Mesenchymal stem cell (in vitro differentiated cells and primary cell): ENCODE measurements at regions not wholly inside any gene's neighbourhood (a gene's known extent, or its start where the extent isn't known, plus 50 kb on each side); places are given as distances from the start of the nearest gene placed in this dataset.

ENCODE experiments used
- DNase-seq: peaks from one replicate; pipeline ENCODE4 v3.0.0-alpha.2; 2013
- H2AFZ ChIP-seq: one replicate; pipeline ENCODE4 v1.6.1; 2013; ENCODE audit warnings: low read depth, mild to moderate bottlenecking, control low read depth, inconsistent platforms, low read length, moderate library complexity
- H2AK5ac ChIP-seq: 2 replicates; pipeline ENCODE4 v1.6.1; 2013; ENCODE audit warnings: low read length, moderate library complexity, mild to moderate bottlenecking, inconsistent platforms; ENCODE audit not compliant: severe bottlenecking
- H2BK120ac ChIP-seq: one replicate; pipeline ENCODE4 v1.6.1; 2013; ENCODE audit warnings: low read depth, mild to moderate bottlenecking, inconsistent platforms, low read length, moderate library complexity
- H2BK12ac ChIP-seq, 2 experiments: one replicate each; pipeline ENCODE4 v1.6.1; 2013; ENCODE audit warnings: inconsistent platforms in 2 of 2, low read length in 2 of 2, mild to moderate bottlenecking in 2 of 2, moderate library complexity in 2 of 2, control low read depth in 1 of 2
- H2BK15ac ChIP-seq: one replicate; pipeline ENCODE4 v1.6.1; 2013; ENCODE audit warnings: mild to moderate bottlenecking, low read depth, inconsistent platforms; ENCODE audit not compliant: poor library complexity, severe bottlenecking
- H2BK5ac ChIP-seq: 2 replicates; pipeline ENCODE4 v1.6.1; 2013; ENCODE audit warnings: low read depth, mild to moderate bottlenecking, low read length, control low read depth, inconsistent platforms; ENCODE audit not compliant: poor library complexity, severe bottlenecking
- H3K14ac ChIP-seq, 2 experiments: one replicate each; pipeline ENCODE4 v1.6.1; 2013; ENCODE audit warnings: inconsistent platforms in 2 of 2, low read length in 2 of 2, control low read depth in 1 of 2, mild to moderate bottlenecking in 1 of 2, moderate library complexity in 1 of 2
- H3K18ac ChIP-seq, 2 experiments: one replicate each; pipeline ENCODE4 v1.6.1; 2013; ENCODE audit warnings: inconsistent platforms in 2 of 2, low read length in 2 of 2, control low read depth in 1 of 2, low read depth in 1 of 2, mild to moderate bottlenecking in 1 of 2
- H3K23ac ChIP-seq, 2 experiments: one replicate each; pipeline ENCODE4 v1.6.1; 2013; ENCODE audit warnings: inconsistent platforms in 2 of 2, low read length in 2 of 2, mild to moderate bottlenecking in 2 of 2, moderate library complexity in 2 of 2, control low read depth in 1 of 2
- H3K27ac ChIP-seq: 2 replicates; pipeline ENCODE4 v1.5.1; 2013; ENCODE audit warnings: mild to moderate bottlenecking, moderate library complexity, low read length, control low read depth, inconsistent platforms; ENCODE audit not compliant: poor library complexity, severe bottlenecking
- H3K27me3 ChIP-seq, 2 experiments: 2 replicates each; pipeline versions ENCODE4 v1.6.1 to v1.7.0; 2013; ENCODE audit warnings: low read length in 2 of 2, mild to moderate bottlenecking in 2 of 2, moderate library complexity in 2 of 2, control low read depth in 1 of 2, inconsistent platforms in 1 of 2; ENCODE audit not compliant: control insufficient read depth in 1 of 2, insufficient read depth in 1 of 2
- H3K36me3 ChIP-seq, 2 experiments: 2 replicates each; pipeline versions ENCODE4 v1.6.1 to v1.7.0; 2013; ENCODE audit warnings: low read length in 2 of 2, control low read depth in 1 of 2, inconsistent platforms in 1 of 2, low read depth in 1 of 2, mild to moderate bottlenecking in 1 of 2; ENCODE audit not compliant: insufficient read depth in 2 of 2, control insufficient read depth in 1 of 2
- H3K4ac ChIP-seq, 2 experiments: one replicate each; pipeline ENCODE4 v1.6.1; 2013; ENCODE audit warnings: inconsistent platforms in 2 of 2, low read length in 2 of 2, mild to moderate bottlenecking in 2 of 2, moderate library complexity in 2 of 2, control low read depth in 1 of 2, low read depth in 1 of 2
- H3K4me1 ChIP-seq: 2 replicates; pipeline ENCODE4 v1.6.1; 2013; ENCODE audit warnings: low read depth, low read length, control low read depth; ENCODE audit not compliant: control insufficient read depth, insufficient read depth
- H3K4me2 ChIP-seq: 2 replicates; pipeline ENCODE4 v1.6.1; 2013; ENCODE audit warnings: low read length, mild to moderate bottlenecking, inconsistent platforms; ENCODE audit not compliant: poor library complexity, severe bottlenecking
- H3K4me3 ChIP-seq, 2 experiments: 2 replicates each; pipeline versions ENCODE4 v1.5.1 to v1.7.0; 2013; ENCODE audit warnings: low read length in 2 of 2, mild to moderate bottlenecking in 2 of 2, control low read depth in 1 of 2, low read depth in 1 of 2; ENCODE audit not compliant: insufficient read depth in 1 of 2
- H3K79me1 ChIP-seq: replicated peaks from 2 replicates; pipeline ENCODE4 v1.6.1; 2013; ENCODE audit warnings: mild to moderate bottlenecking, control low read depth, low read length, inconsistent platforms; ENCODE audit not compliant: poor library complexity, severe bottlenecking
- H3K9ac ChIP-seq: 2 replicates; pipeline ENCODE4 v1.7.0; 2013; ENCODE audit warnings: mild to moderate bottlenecking, low read length, moderate library complexity
- H3K9me3 ChIP-seq: 2 replicates; pipeline ENCODE4 v1.7.0; 2013; ENCODE audit warnings: mild to moderate bottlenecking, low read length; ENCODE audit not compliant: control insufficient read depth
- H4K8ac ChIP-seq: one replicate; pipeline ENCODE4 v1.6.1; 2013; ENCODE audit warnings: inconsistent platforms, mild to moderate bottlenecking, low read length, moderate library complexity
- H4K91ac ChIP-seq: one replicate; pipeline ENCODE4 v1.6.1; 2013; ENCODE audit warnings: mild to moderate bottlenecking, low read length, inconsistent platforms
- WGBS: methylation state at CpG from one replicate; pipeline ENCODE4 v1.1.7; 2013; ENCODE audit warnings: mixed read lengths; 5-methylcytosine and 5-hydroxymethylcytosine counted together

DNA sequence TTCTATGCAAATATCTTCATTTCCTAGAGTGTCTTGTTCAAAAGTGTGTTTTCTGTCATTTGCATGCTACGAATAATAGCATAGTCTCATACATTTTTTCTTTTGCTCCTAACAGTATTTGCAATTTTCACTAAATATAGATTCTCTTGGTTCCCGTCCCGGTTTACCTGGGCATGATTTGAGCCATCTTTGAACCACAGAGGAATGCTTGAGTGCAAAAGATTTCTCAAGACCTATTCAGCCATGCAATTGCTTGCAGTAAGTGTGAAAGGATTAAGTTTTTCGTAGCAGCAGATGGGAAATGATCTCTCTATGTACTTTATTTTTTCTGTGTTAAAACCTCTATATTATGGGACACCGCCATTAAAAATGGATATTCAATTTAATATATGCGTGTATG is 733.0 kb downstream of the ZPLD1 start:
- no peak overlapping the region for H3K4ac ChIP-seq
- H3K9me3 ChIP-seq = no peaks in the 10 kb centered on the region
- no peaks in the 10 kb centered on the region for H3K4me1 ChIP-seq
- no peaks in the 10 kb centered on the region for H3K79me1 ChIP-seq
- H3K9ac ChIP-seq = no peak overlapping the region
- no peak overlapping the region for H3K14ac ChIP-seq
- no peak overlapping the region for H2BK15ac ChIP-seq
- no peak overlapping the region for H3K4me2 ChIP-seq
- DNase-seq = no peak
- no peak overlapping the region for H2BK5ac ChIP-seq
- H3K4me3 ChIP-seq = no peak overlapping the region
- no peak overlapping the region for H3K27ac ChIP-seq
- H3K18ac ChIP-seq = no peak overlapping the region
- H4K91ac ChIP-seq = no peak overlapping the region
- no peak overlapping the region for H3K23ac ChIP-seq
- H4K8ac ChIP-seq = no peak overlapping the region
- no peak overlapping the region for H2BK12ac ChIP-seq
- H3K36me3 ChIP-seq = no peaks in the 10 kb centered on the region
- no peak overlapping the region for H2AFZ ChIP-seq
- no peak overlapping the region for H2BK120ac ChIP-seq
- WGBS = 93% methylated on average over 4 of the region's 6 CpGs
- no peaks in the 10 kb centered on the region for H3K27me3 ChIP-seq
- H2AK5ac ChIP-seq = no peak overlapping the region

DNA sequence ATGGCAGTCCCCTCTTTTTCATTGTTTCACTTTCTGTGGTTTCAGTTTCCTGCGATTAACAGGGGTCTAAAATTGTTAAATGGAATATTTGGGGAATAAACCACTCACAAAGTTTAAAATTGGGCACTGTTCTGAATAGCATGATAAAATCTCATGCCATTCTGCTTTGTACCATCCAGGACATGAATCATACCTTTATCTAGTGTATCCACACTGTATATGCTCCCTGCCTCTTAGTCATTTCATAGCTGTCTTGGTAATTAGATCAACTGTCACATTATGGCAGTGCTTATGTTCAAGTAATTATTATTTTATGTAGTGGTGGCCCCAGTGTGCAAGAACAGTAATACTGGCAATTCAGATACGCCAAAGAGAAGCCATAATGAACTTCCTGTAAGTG is 734.5 kb downstream of the ZPLD1 start:
- H3K9ac ChIP-seq = no peak overlapping the region
- no peaks in the 10 kb centered on the region for H3K36me3 ChIP-seq
- no peaks in the 10 kb centered on the region for H3K4me1 ChIP-seq
- H3K9me3 ChIP-seq = no peaks in the 10 kb centered on the region
- H3K27ac ChIP-seq = no peak overlapping the region
- H3K14ac ChIP-seq = no peak overlapping the region
- H3K4me3 ChIP-seq = no peak overlapping the region
- H2BK12ac ChIP-seq = no peak overlapping the region
- H3K79me1 ChIP-seq = no peaks in the 10 kb centered on the region
- no peak overlapping the region for H3K23ac ChIP-seq
- no peak overlapping the region for H2AK5ac ChIP-seq
- no peak overlapping the region for H3K4me2 ChIP-seq
- no peak overlapping the region for H2AFZ ChIP-seq
- H4K91ac ChIP-seq = no peak overlapping the region
- no peak overlapping the region for H3K18ac ChIP-seq
- H2BK15ac ChIP-seq = no peak overlapping the region
- no peak overlapping the region for H2BK5ac ChIP-seq
- H3K27me3 ChIP-seq = no peaks in the 10 kb centered on the region
- H4K8ac ChIP-seq = no peak overlapping the region
- H3K4ac ChIP-seq = no peak overlapping the region
- DNase-seq = no peak
- H2BK120ac ChIP-seq = no peak overlapping the region
- 83% methylated on average over 1 of the region's 2 CpGs for WGBS

DNA sequence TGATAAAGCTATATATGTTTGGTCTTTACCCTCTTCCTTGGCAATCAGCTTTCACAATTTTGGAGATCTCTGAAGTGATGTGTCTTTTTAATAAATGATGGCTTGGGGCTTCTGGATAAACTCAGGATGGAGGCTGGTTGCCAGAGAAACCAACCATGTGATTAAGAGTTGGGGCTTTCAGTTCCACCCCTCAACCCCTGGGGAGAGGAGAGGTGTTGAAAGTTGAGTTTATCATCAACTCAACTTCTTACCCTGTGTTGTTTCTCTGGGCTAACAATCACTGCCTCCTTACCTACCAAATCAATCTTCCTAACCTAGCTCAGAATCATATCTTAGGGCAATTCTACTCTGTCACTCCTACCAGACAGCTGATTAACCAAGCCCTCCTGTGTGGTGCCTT is 735.8 kb downstream of the ZPLD1 start:
- no peaks in the 10 kb centered on the region for H3K9me3 ChIP-seq
- H3K36me3 ChIP-seq = no peaks in the 10 kb centered on the region
- no peaks in the 10 kb centered on the region for H3K4me1 ChIP-seq
- no peak overlapping the region for H2BK5ac ChIP-seq
- no peaks in the 10 kb centered on the region for H3K79me1 ChIP-seq
- DNase-seq = no peak
- no peaks in the 10 kb centered on the region for H3K27me3 ChIP-seq
- H3K4me3 ChIP-seq = no peak overlapping the region
- no peak overlapping the region for H3K4me2 ChIP-seq
- no peak overlapping the region for H3K18ac ChIP-seq
- H2BK120ac ChIP-seq = no peak overlapping the region
- H3K27ac ChIP-seq = no peak overlapping the region
- H3K23ac ChIP-seq = no peak overlapping the region
- H2BK12ac ChIP-seq = no peak overlapping the region
- no peak overlapping the region for H2AFZ ChIP-seq
- H2BK15ac ChIP-seq = no peak overlapping the region
- H2AK5ac ChIP-seq = no peak overlapping the region
- no peak overlapping the region for H3K14ac ChIP-seq
- H4K8ac ChIP-seq = no peak overlapping the region
- no peak overlapping the region for H3K4ac ChIP-seq
- H3K9ac ChIP-seq = no peak overlapping the region
- no peak overlapping the region for H4K91ac ChIP-seq

DNA sequence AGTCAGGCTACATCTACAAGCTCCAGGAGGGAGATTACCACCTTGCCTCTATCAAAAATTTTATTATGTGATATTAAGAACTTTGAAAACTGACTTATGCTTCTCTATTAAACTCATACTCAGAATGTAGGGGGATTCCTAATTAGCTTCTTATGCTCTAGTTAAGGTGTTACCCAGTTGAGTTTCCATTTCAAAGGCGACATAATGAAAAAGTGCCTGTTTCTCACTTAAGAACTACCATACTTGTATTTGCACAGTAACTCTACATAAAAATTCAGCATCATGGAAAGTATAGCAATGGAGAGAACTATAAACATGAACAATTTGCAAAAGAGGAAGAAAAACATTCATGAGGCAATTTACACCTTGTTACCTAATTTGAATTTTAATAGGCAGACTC is 739.1 kb downstream of the ZPLD1 start:
- Histone ChIP-seq H3K4me1 (no peaks in the 10 kb centered on the region), H3K27me3 (no peaks in the 10 kb centered on the region), H2AK5ac (no peak overlapping the region)

More for the DNA sequence above, 739.1 kb downstream of the ZPLD1 start:
- H3K79me1 ChIP-seq = no peaks in the 10 kb centered on the region
- no peak overlapping the region for H3K18ac ChIP-seq
- peaks cover 6% of the 10 kb centered on the region for H3K9me3 ChIP-seq
- H3K23ac ChIP-seq = no peak overlapping the region
- no peak overlapping the region for H2BK120ac ChIP-seq
- no peak overlapping the region for H2AFZ ChIP-seq
- H3K4ac ChIP-seq = no peak overlapping the region
- no peaks in the 10 kb centered on the region for H3K36me3 ChIP-seq
- no peak overlapping the region for H2BK15ac ChIP-seq
- DNase-seq = no peak
- no peak overlapping the region for H4K91ac ChIP-seq
- H3K9ac ChIP-seq = no peak overlapping the region
- no peak overlapping the region for H2BK12ac ChIP-seq
- no peak overlapping the region for H4K8ac ChIP-seq
- no peak overlapping the region for H3K27ac ChIP-seq
- no peak overlapping the region for H3K4me3 ChIP-seq
- H3K4me2 ChIP-seq = no peak overlapping the region
- H3K14ac ChIP-seq = no peak overlapping the region
- no CpG with 5 or more reads among the region's 1 CpG for WGBS
- no peak overlapping the region for H2BK5ac ChIP-seq
